PC-3 (cell line): ENCODE measurements at regions not wholly inside any gene's neighbourhood (a gene's known extent, or its start where the extent isn't known, plus 50 kb on each side); places are given as distances from the start of the nearest gene placed in this dataset.

Source experiments
- ATAC-seq: fragments of 200-7000 bp; cut with Tn5 transposase; 2 replicates; pipeline ENCODE4 v1.9.1; 2020; ENCODE audit warnings: mild to moderate bottlenecking, moderate library complexity
- BruUV-seq: library from RNA; stranded (reverse); fragments of 400-500 nt; replicated peaks from 2 replicates; lab custom pipeline; 2021; lab: Mats Ljungman, UMichigan
- CTCF ChIA-PET: fragments of 300-600 bp; sonication (Branson Sonifier 250); formaldehyde crosslinking; loops from one replicate; lab custom pipeline; 2022; ENCODE audit warnings: antibody characterized with exemption; lab: Charles Lee
- POLR2A ChIA-PET: fragments of 300-600 bp; sonication (Branson Sonifier 250); formaldehyde crosslinking; loops from one replicate; lab custom pipeline; 2022; ENCODE audit warnings: antibody characterized with exemption; ENCODE audit not compliant: unreplicated experiment; lab: Charles Lee
- DNase-seq: peaks from one replicate; pipeline ENCODE4 v3.0.0-alpha.2; 2015
- H2AFZ ChIP-seq: fragments of 300-600 bp; sonication (generic); 2 replicates; pipeline ENCODE4 v1.6.0; 2016; ENCODE audit warnings: antibody characterized with exemption, low read length
- H3F3A ChIP-seq: fragments of 300-600 bp; sonication (generic); one replicate; pipeline ENCODE4 v1.6.0; 2017; ENCODE audit warnings: antibody characterized with exemption, low read length, control low read depth, mild to moderate bottlenecking; ENCODE audit not compliant: unreplicated experiment
- H3K27ac ChIP-seq: fragments of 300-600 bp; sonication (generic); 2 replicates; pipeline ENCODE4 v1.5.1; 2016; ENCODE audit warnings: mild to moderate bottlenecking, low read length
- H3K27me3 ChIP-seq: fragments of 300-600 bp; sonication (generic); 2 replicates; pipeline ENCODE4 v1.6.1; 2016; ENCODE audit warnings: low read length, mixed read lengths
- H3K36me3 ChIP-seq: fragments of 300-600 bp; sonication (generic); 2 replicates; pipeline ENCODE4 v1.6.1; 2016; ENCODE audit warnings: low read depth, mixed run types, low read length, mixed read lengths
- H3K4me1 ChIP-seq: fragments of 300-600 bp; sonication (generic); 2 replicates; pipeline ENCODE4 v1.5.1; 2016; ENCODE audit warnings: low read length; ENCODE audit not compliant: insufficient read depth
- H3K4me2 ChIP-seq: fragments of 300-600 bp; sonication (generic); 2 replicates; pipeline ENCODE4 v1.6.0; 2016; ENCODE audit warnings: low read length
- H3K4me3 ChIP-seq: fragments of 300-600 bp; sonication (generic); 2 replicates; pipeline ENCODE4 v1.5.1; 2016; ENCODE audit warnings: mild to moderate bottlenecking, low read length, mixed read lengths
- H3K79me2 ChIP-seq: fragments of 300-600 bp; sonication (generic); 2 replicates; pipeline ENCODE4 v1.6.1; 2017; ENCODE audit warnings: low read length, mixed read lengths
- H3K9ac ChIP-seq: fragments of 300-600 bp; sonication (generic); 2 replicates; pipeline ENCODE4 v1.6.0; 2016; ENCODE audit warnings: mild to moderate bottlenecking, low read length
- H3K9me2 ChIP-seq: fragments of 300-600 bp; sonication (generic); replicated peaks from 2 replicates; pipeline ENCODE4 v1.6.1; 2016; ENCODE audit warnings: mixed run types, low read length, mixed read lengths
- H3K9me3 ChIP-seq: fragments of 300-600 bp; sonication (generic); 2 replicates; pipeline ENCODE4 v1.6.1; 2016; ENCODE audit warnings: low read length, mixed read lengths
- H4K20me1 ChIP-seq: fragments of 300-600 bp; sonication (generic); 2 replicates; pipeline ENCODE4 v1.6.1; 2016; ENCODE audit warnings: low read length, mixed read lengths
- CTCF ChIP-seq: fragments of 300-600 bp; sonication (generic); conservative IDR thresholded peaks from 2 replicates; pipeline ENCODE4 v1.5.1; 2017; ENCODE audit warnings: antibody characterized with exemption, low read depth, mild to moderate bottlenecking, low read length
- EZH2 ChIP-seq: fragments of 300-600 bp; sonication (generic); IDR thresholded peaks from one replicate; pipeline ENCODE4 v1.6.1; 2017; ENCODE audit warnings: antibody characterized with exemption, mild to moderate bottlenecking, low read length; ENCODE audit not compliant: unreplicated experiment
- EZH2phosphoT487 ChIP-seq: fragments of 300-600 bp; sonication (generic); IDR thresholded peaks from 2 replicates; pipeline ENCODE4 v1.6.1; 2018; ENCODE audit warnings: mild to moderate bottlenecking, antibody characterized with exemption, low read length, borderline replicate concordance
- intact Hi-C: fragments of 100-400 bp; cut with micrococcal nuclease; formaldehyde crosslinking; loops from 2 replicates; pipeline ENCODE4 v1.9.0; 2023

GRCh38 chr2:189336276-189336975 lies 104.8 kb upstream of the WDR75 start:
- Histone ChIP-seq H3K4me3 (no peak overlapping the region), H4K20me1 (no peaks in the 10 kb centered on the region), H3K79me2 (no peaks in the 10 kb centered on the region), H3K27ac (no peak overlapping the region), H3K9me2 (no peaks in the 10 kb centered on the region), H3K4me2 (no peak overlapping the region), H3K27me3 (no peaks in the 10 kb centered on the region), H3K4me1 (no peaks in the 10 kb centered on the region), H3K9ac (no peak overlapping the region), H3K9me3 (0 out of 2 replicates have a peak, but pooled peaks cover 6% of the 10 kb centered on the region), H2AFZ (no peak overlapping the region), H3K36me3 (peaks cover 8% of the 10 kb centered on the region; the same call in 1 of the 2 replicates), H3F3A (no peaks in the 10 kb centered on the region)
- no TSS peak for BruUV-seq
- DNase-seq (no peak), ATAC-seq (peak; percentile 27; the same call in 1 of the 2 replicates)
- intact Hi-C loops: no loop called here
- ChIA-PET POLR2A (no interaction called here), CTCF (no interaction called here)
- TF ChIP-seq EZH2phosphoT487 (no peak), EZH2 (no peak), CTCF (no peak)

GRCh38 chr2:189337656-189338055 lies 103.6 kb upstream of the WDR75 start:
- Histone ChIP-seq H3K79me2 (no peaks in the 10 kb centered on the region), H3K9me2 (no peaks in the 10 kb centered on the region), H2AFZ (no peak overlapping the region), H3F3A (no peaks in the 10 kb centered on the region), H3K4me3 (no peak overlapping the region), H3K27ac (no peak overlapping the region), H3K9ac (no peak overlapping the region), H3K4me1 (no peaks in the 10 kb centered on the region), H3K4me2 (no peak overlapping the region), H3K27me3 (no peaks in the 10 kb centered on the region), H3K36me3 (peaks cover 8% of the 10 kb centered on the region; the same call in 1 of the 2 replicates), H4K20me1 (no peaks in the 10 kb centered on the region), H3K9me3 (0 out of 2 replicates have a peak, but pooled peaks cover 10% of the 10 kb centered on the region)
- POLR2A ChIA-PET: no interaction called here
- intact Hi-C loops: no loop called here
- CTCF ChIA-PET: no interaction called here
- no TSS peak for BruUV-seq
- no peak for ATAC-seq
- TF ChIP-seq EZH2phosphoT487: no peak
- DNase-seq: peak; percentile 29

GRCh38 chr2:189338115-189338514 lies 103.2 kb upstream of the WDR75 start:
- H3K4me2 ChIP-seq: no peak overlapping the region
- intact Hi-C loops: no loop called here
- ChIA-PET CTCF (no interaction called here), POLR2A (no interaction called here)
- peaks cover 8% of the 10 kb centered on the region; the same call in 1 of the 2 replicates for H3K36me3 ChIP-seq
- no peaks in the 10 kb centered on the region for H3K4me1 ChIP-seq
- no peak overlapping the region for H2AFZ ChIP-seq
- no peak for TF ChIP-seq EZH2phosphoT487
- no peak for TF ChIP-seq EZH2
- TF ChIP-seq CTCF: no peak
- H3K79me2 ChIP-seq: no peaks in the 10 kb centered on the region
- H3K4me3 ChIP-seq: no peak overlapping the region
- no TSS peak for BruUV-seq
- H3K9me3 ChIP-seq: peaks cover 10% of the 10 kb centered on the region; the same call in 1 of the 2 replicates
- H4K20me1 ChIP-seq: no peaks in the 10 kb centered on the region
- no peaks in the 10 kb centered on the region for H3F3A ChIP-seq
- H3K9me2 ChIP-seq: no peaks in the 10 kb centered on the region
- ATAC-seq: no peak
- H3K27ac ChIP-seq: no peak overlapping the region
- no peaks in the 10 kb centered on the region for H3K27me3 ChIP-seq
- H3K9ac ChIP-seq: no peak overlapping the region
- no peak for DNase-seq
